GM12865 (cell line): ENCODE measurements at regions not wholly inside any gene's neighbourhood (a gene's known extent, or its start where the extent isn't known, plus 50 kb on each side); places are given as distances from the start of the nearest gene placed in this dataset.

Source experiments
- DNase-seq: peaks from one replicate; pipeline ENCODE4 v3.0.0; 2010; ENCODE audit warnings: low read depth
- H3K4me3 ChIP-seq: 2 replicates; pipeline ENCODE4 v1.5.1; 2011; ENCODE audit warnings: mild to moderate bottlenecking, low read depth, low read length, control low read depth
- CTCF ChIP-seq: IDR thresholded peaks from 2 replicates; pipeline ENCODE4 v1.5.1; 2011; ENCODE audit warnings: low read length, control low read depth, low read depth, inconsistent platforms; ENCODE audit not compliant: insufficient read depth; ENCODE audit errors: missing control alignments

DNA sequence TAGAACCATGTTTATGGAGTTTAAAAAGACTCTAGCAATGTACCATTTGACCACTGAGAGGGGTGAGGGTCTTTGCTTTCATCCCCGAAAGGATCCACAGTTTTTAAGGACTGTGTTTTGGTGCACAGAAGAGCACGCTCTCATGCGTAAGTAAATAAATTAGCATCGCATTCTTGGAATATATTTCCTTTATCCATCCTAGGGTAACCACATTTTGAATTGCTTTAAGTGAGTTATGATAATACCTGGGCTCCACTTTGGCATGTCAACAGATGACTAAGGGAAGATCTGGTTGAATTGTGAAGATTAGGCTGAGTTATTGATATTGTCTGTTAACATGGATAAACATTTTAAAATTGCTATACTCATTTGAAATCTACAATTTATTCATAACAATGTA lies 89.4 kb upstream of the EDIL3 start:
- DNase-seq, result no peak
- TF ChIP-seq CTCF, result no peak

DNA sequence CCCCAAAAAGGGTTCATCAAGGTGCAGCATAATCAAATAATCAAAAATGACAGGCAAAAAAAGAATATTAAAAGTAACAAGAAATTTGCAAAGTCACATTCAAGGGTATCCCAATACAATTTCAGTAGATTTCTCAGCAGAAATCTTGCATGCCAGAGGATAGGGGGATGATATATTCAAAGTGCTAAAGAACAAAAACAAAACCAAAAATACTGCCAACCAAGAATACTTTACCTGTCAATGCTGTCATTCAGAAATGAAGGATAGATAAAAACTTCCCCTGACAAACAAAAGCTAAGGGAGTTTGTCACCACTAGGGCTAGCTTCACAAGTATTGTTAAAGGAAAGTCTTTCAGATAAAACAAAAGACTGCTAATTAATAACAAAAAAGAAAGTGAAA lies 68.7 kb upstream of the EDIL3 start:
- no peak for DNase-seq
- TF ChIP-seq CTCF, result no peak
- no peak overlapping the region for H3K4me3 ChIP-seq

More for the DNA sequence above, 89.4 kb upstream of the EDIL3 start:
- H3K4me3 ChIP-seq, result no peak overlapping the region

DNA sequence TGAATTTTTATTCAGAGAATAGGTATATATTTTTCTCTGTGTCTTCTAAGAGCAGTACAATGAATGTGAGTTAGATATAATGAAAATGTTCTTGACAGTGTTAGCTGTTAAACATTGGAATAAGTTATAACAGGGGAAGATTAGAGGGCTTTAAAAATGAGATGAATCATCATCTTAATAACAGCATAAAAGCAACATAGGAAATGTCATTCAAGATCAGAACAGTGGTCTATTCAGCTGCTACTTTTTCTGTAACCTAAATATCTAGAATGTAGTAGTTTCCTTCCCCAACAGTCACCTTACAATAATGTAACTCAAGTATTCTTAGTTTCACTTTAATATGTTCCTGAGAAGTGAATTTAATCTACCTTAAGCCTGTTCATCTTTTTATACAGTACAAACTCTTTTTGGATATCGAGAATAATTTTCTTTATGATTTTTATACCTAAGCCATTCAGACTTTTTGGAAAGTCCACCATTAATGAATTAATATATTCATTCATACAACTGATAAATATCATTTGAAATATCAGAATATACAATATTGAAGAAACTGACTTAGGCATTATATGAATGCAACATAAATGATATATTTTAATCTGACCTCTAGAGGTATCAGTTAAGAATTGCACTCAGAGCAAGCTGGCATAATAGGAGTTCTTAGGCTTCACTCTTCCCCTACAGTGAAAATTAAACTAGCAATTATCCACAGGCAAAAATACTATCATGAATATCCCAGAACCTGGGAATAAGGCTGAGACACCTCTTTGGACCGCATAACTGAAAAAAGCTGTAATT lies 66.1 kb upstream of the EDIL3 start:
- no peak overlapping the region for H3K4me3 ChIP-seq
- TF ChIP-seq CTCF, result no peak
- no peak for DNase-seq

DNA sequence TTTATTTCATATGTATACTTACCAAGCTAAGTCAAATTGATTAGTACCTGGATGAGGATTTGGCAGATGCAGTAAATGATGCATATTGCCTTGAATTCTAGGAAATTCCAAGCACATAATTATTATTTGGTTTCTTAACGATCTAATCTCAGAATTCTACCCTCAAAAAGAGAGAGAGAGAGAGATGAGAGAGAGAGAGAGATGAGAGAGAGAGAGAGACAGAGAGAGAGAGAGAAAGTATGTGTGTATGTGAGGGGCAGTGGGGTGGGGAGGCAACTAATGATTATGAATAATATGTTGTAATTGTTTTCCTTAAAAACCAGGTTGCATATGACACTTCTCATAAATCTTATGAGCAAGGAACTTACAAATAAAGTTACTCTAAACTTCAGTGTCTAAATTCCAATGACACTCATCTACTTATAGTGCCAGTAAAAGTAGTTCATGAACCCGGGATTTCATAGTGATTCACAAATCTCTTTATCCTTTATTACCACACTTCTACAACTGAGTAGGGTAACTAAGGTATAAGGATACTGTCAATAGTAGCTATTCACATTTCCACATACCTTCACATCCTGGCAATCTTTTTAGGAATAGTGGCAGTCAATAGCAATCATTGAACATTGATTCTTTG lies 60.5 kb upstream of the EDIL3 start:
- no peak overlapping the region for H3K4me3 ChIP-seq
- TF ChIP-seq CTCF, result no peak
- no peak for DNase-seq

DNA sequence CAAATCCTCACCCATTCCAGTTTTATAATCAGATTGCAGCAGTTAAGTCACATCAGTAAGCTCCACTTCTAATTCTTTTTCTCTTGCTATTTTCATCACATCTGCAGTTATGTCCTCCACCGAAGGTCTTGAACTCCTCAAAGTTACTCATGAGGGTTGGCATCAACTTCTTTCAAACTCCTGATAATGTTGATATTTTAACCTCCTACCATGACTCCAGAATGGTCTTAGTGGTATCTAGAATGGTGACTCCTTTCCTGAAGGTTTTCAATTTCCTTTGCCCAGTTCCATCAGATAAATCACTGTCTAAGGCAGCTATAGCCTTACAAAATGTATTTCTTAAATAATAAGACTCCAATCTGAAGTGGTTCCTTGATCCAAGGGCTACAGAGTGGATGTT lies 53.8 kb upstream of the EDIL3 start:
- no peak overlapping the region for H3K4me3 ChIP-seq
- no peak for TF ChIP-seq CTCF
- DNase-seq, result no peak

- no peak for TF ChIP-seq CTCF
- no peak overlapping the region for H3K4me3 ChIP-seq
- no peak for DNase-seq
Observed at GRCh38 chr5:84437673-84438315, 53.1 kb upstream of the EDIL3 start.
